Uterus (tissue), 3 donors: ENCODE measurements at regions not wholly inside any gene's neighbourhood (a gene's known extent, or its start where the extent isn't known, plus 50 kb on each side); places are given as distances from the start of the nearest gene placed in this dataset.

Experiments used
- DNase-seq, 2 donors: peaks; one replicate each; pipeline ENCODE4 v3.0.0-alpha.2; 2019 to 2020
- H3K27ac ChIP-seq, 2 donors: fragments of 200-600 bp; sonication (generic); 1 replicate in 1 of 2; 2 replicates in 1 of 2; pipeline ENCODE4 v1.5.1; 2016 to 2018
- H3K27me3 ChIP-seq, 2 donors: fragments of 200-600 bp; sonication (generic); one replicate each; pipeline ENCODE4 v1.5.1; 2018 to 2019; ENCODE audit warnings: control low read depth in 1 of 2
- H3K36me3 ChIP-seq, 2 donors: fragments of 200-600 bp; sonication (generic); one replicate each; pipeline ENCODE4 v1.5.1; 2019; ENCODE audit warnings: control low read depth in 1 of 2
- H3K4me1 ChIP-seq, 2 donors: fragments of 200-600 bp; sonication (generic); one replicate each; pipeline ENCODE4 v1.5.1; 2018 to 2019; ENCODE audit warnings: control low read depth in 1 of 2
- H3K4me3 ChIP-seq, 2 donors: fragments of 200-600 bp; sonication (generic); 1 replicate in 1 of 2; 2 replicates in 1 of 2; pipeline ENCODE4 v1.5.1; 2018 to 2019; ENCODE audit warnings: mild to moderate bottlenecking in 1 of 2
- H3K9me3 ChIP-seq, 2 donors: fragments of 200-600 bp; sonication (generic); one replicate each; pipeline ENCODE4 v1.5.1; 2019; ENCODE audit warnings: control low read depth in 1 of 2
- CTCF ChIP-seq, 4 experiments: fragments of 200-600 bp in 2 of 4; fragments of 450-650 bp in 2 of 4; sonication (generic) in 2 of 4; IDR thresholded peaks; one replicate each; pipeline ENCODE4 v1.5.1; 2016 to 2019; ENCODE audit warnings: antibody characterized with exemption in 4 of 4, mild to moderate bottlenecking in 2 of 4, moderate library complexity in 1 of 4
- POLR2A ChIP-seq, 2 donors: fragments of 450-650 bp; IDR thresholded peaks; one replicate each; pipeline ENCODE4 v1.6.1; 2016; ENCODE audit warnings: antibody characterized with exemption in 2 of 2, mild to moderate bottlenecking in 1 of 2, moderate library complexity in 1 of 2
- intact Hi-C: fragments of 100-400 bp; cut with DNase I; formaldehyde crosslinking; loops from one replicate; pipeline ENCODE4 v1.15.1; 2023; ENCODE audit warnings: low total_unique reads
- donor health status: DM: yes; HTN: yes; CAD: no.

DNA sequence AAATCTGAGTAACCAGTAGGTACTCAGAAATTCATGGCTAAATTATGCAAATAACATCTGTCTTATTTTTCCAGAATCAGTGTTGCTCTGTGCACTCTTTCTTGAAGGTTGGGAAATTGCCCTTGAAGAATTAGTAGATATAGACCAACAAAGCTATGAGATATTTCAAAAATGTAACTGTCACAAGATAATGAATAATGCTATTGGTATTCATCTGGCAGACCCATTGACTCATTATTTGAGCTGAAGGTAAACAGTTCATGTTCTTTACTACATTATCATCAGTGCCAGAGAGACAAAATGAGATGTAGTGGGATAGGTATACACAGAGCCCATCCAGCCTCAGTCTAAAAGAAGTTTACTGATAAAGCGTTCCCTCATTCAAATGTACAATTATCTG is 274.7 kb downstream of the CASP12 start:
- no peaks in the 10 kb centered on the region for H3K36me3 ChIP-seq
- H3K4me1 ChIP-seq: no peaks in the 10 kb centered on the region
- TF ChIP-seq CTCF (IDR thresholded peaks at IDR 0.05) (no peak), POLR2A (IDR thresholded peaks at IDR 0.05) (no peak)
- no peaks in the 10 kb centered on the region for H3K27me3 ChIP-seq
- no peaks in the 10 kb centered on the region for H3K9me3 ChIP-seq
- intact Hi-C loops: no loop called here
- no peak for DNase-seq
- H3K4me3 ChIP-seq: no peak overlapping the region
- no peak overlapping the region for H3K27ac ChIP-seq

- no peaks in the 10 kb centered on the region for H3K9me3 ChIP-seq
- no peaks in the 10 kb centered on the region for H3K36me3 ChIP-seq
- no peaks in the 10 kb centered on the region for H3K4me1 ChIP-seq
- TF ChIP-seq CTCF (IDR thresholded peaks at IDR 0.05) (no peak), POLR2A (IDR thresholded peaks at IDR 0.05) (no peak)
- no peak overlapping the region for H3K27ac ChIP-seq
- intact Hi-C loops: no loop called here
- H3K4me3 ChIP-seq: no peak overlapping the region
- no peaks in the 10 kb centered on the region for H3K27me3 ChIP-seq
- no peak for DNase-seq
Observed at GRCh38 chr11:104620991-104621390, 277.3 kb downstream of the CASP12 start.

- no peaks in the 10 kb centered on the region for H3K9me3 ChIP-seq
- no peak overlapping the region for H3K4me3 ChIP-seq
- no peaks in the 10 kb centered on the region for H3K36me3 ChIP-seq
- no peak overlapping the region for H3K27ac ChIP-seq
- no peaks in the 10 kb centered on the region for H3K4me1 ChIP-seq
- intact Hi-C loops: no loop called here
- TF ChIP-seq POLR2A (IDR thresholded peaks at IDR 0.05) (no peak), CTCF (IDR thresholded peaks at IDR 0.05) (no peak)
- no peaks in the 10 kb centered on the region for H3K27me3 ChIP-seq
- no peak for DNase-seq
Observed at GRCh38 chr11:104619751-104620150, 278.5 kb downstream of the CASP12 start.

DNA sequence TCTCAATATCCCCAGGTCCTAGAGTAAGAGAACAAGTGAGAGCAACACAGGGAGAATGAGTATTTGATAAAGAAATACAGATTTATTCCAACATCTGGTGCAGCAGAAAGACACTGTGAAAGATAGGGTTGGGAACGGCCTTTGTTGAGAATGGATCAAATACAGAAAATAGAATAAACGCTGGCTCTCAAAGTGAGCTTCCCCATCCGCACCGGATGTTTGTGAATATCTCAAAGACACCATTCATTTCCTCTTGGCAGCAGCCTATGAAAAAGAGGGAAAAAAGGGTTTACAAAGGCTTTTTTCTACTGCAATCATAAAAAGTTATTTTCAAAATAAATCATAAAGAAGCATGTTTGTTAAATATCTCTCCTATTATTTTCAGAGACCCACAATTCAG is 279.3 kb downstream of the CASP12 start:
- Histone ChIP-seq H3K9me3 (no peaks in the 10 kb centered on the region), H3K27ac (no peak overlapping the region), H3K4me3 (no peak overlapping the region), H3K36me3 (no peaks in the 10 kb centered on the region), H3K4me1 (no peaks in the 10 kb centered on the region), H3K27me3 (no peaks in the 10 kb centered on the region)
- no peak for DNase-seq
- intact Hi-C loops: no loop called here
- TF ChIP-seq POLR2A (IDR thresholded peaks at IDR 0.05): no peak
- TF ChIP-seq CTCF (IDR thresholded peaks at IDR 0.05): no peak

DNA sequence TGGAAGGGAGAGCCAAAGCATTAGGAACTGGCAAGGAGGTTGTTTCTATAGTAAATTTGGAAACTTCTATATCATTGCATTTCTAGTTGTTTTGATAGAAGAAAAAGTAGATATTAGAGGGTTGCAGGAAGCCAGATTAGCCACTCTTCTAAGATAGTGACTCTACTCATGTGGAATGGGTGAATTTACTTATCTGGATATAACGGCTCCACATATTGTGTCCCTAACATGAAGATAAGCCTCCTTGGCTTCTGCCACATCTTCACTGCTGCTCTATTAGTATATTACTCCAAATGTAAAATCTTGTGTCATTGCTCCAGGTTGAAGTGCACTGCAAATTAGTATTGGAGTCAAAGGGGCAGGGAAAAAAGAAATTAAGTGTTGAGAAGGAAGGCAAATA is 283.3 kb downstream of the CASP12 start:
- no peak for DNase-seq
- intact Hi-C loops: no loop called here
- no peak overlapping the region for H3K4me3 ChIP-seq
- H3K27ac ChIP-seq: no peak overlapping the region
- peaks cover 0 to 4% of the 10 kb centered on the region in 2 donors for H3K9me3 ChIP-seq
- H3K27me3 ChIP-seq: no peaks in the 10 kb centered on the region
- no peaks in the 10 kb centered on the region for H3K36me3 ChIP-seq
- TF ChIP-seq POLR2A (IDR thresholded peaks at IDR 0.05): no peak
- no peaks in the 10 kb centered on the region for H3K4me1 ChIP-seq

DNA sequence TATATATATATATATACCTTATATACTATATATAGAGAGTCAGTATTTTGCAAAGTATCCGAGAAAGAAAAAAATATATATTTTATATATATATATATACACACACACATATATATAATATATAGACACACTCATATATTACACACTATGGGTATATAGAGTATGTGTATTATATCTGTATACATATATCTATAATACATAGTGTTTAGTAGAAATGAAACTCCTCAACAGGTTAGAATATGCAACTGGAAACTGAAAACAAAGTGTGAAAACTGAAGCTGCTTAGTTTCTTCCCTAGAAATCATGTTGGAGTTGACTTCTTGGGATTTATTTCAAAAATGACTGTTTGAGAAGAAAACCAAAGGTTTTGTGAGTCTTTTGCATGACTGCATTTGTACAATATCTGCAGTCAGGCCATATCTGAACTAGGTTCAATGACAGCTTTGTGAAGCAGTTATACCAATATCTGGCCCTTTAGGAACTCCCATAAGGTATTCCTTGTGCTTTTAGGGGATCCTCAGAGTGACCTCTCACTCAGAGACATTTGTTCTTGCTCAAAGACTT is 284.1 kb downstream of the CASP12 start:
- H3K27ac ChIP-seq: no peak overlapping the region
- peaks cover 0 to 4% of the 10 kb centered on the region in 2 donors for H3K9me3 ChIP-seq
- intact Hi-C loops: no loop called here
- no peaks in the 10 kb centered on the region for H3K27me3 ChIP-seq
- DNase-seq: no peak
- TF ChIP-seq CTCF (IDR thresholded peaks at IDR 0.05) (no peak), POLR2A (IDR thresholded peaks at IDR 0.05) (no peak)
- H3K36me3 ChIP-seq: no peaks in the 10 kb centered on the region
- H3K4me1 ChIP-seq: no peaks in the 10 kb centered on the region
- no peak overlapping the region for H3K4me3 ChIP-seq
